IMR-90 (cell line): ENCODE measurements at regions not wholly inside any gene's neighbourhood (a gene's known extent, or its start where the extent isn't known, plus 50 kb on each side); places are given as distances from the start of the nearest gene placed in this dataset.

ENCODE experiments used
- ATAC-seq: fragments of 200-7000 bp; cut with Tn5 transposase; 2 replicates; pipeline ENCODE4 v1.9.1; 2020; ENCODE audit warnings: low read depth, mild to moderate bottlenecking, moderate library complexity
- BruUV-seq: library from RNA; stranded (reverse); fragments of 400-500 nt; replicated peaks from 2 replicates; lab custom pipeline; 2021; lab: Mats Ljungman, UMichigan
- CTCF ChIA-PET: fragments of 300-600 bp; formaldehyde crosslinking; extraction: SDS; loops from one replicate; lab custom pipeline; 2021; ENCODE audit warnings: antibody characterized with exemption; lab: Yijun Ruan, JAX
- POLR2A ChIA-PET: fragments of 300-600 bp; sonication (Branson Sonifier 250); formaldehyde crosslinking; loops from one replicate; lab custom pipeline; 2022; ENCODE audit warnings: antibody characterized with exemption; ENCODE audit not compliant: unreplicated experiment; lab: Charles Lee
- DNase-seq: peaks from one replicate; pipeline ENCODE4 v3.0.0; 2013
- H2AFZ ChIP-seq: replicated peaks from 2 replicates; pipeline ENCODE3; 2013; ENCODE audit warnings: low read length, mild to moderate bottlenecking; ENCODE audit not compliant: poor library complexity
- H2AK5ac ChIP-seq: 2 replicates; pipeline ENCODE4 v1.6.1; 2013; ENCODE audit warnings: low read depth, low read length, inconsistent platforms
- H2AK9ac ChIP-seq: replicated peaks from 2 replicates; pipeline ENCODE3; 2013; ENCODE audit warnings: mild to moderate bottlenecking, low read depth, low read length, moderate library complexity; ENCODE audit not compliant: poor library complexity
- H2BK120ac ChIP-seq: 2 replicates; pipeline ENCODE4 v1.6.1; 2013; ENCODE audit warnings: low read depth, low read length, inconsistent platforms
- H2BK15ac ChIP-seq: 3 replicates; pipeline ENCODE4 v1.6.1; 2013; ENCODE audit warnings: low read depth, low read length, inconsistent platforms
- H2BK20ac ChIP-seq: 2 replicates; pipeline ENCODE4 v1.6.1; 2013; ENCODE audit warnings: low read depth, mild to moderate bottlenecking, inconsistent platforms, low read length, moderate library complexity
- H2BK5ac ChIP-seq: 2 replicates; pipeline ENCODE4 v1.6.1; 2013; ENCODE audit warnings: mild to moderate bottlenecking, low read depth, low read length, inconsistent platforms; ENCODE audit not compliant: poor library complexity, severe bottlenecking
- H3K14ac ChIP-seq: replicated peaks from 2 replicates; pipeline ENCODE4 v1.6.1; 2013; ENCODE audit warnings: low read depth, low read length, inconsistent platforms
- H3K18ac ChIP-seq: 2 replicates; pipeline ENCODE4 v1.6.1; 2013; ENCODE audit warnings: low read depth, low read length, control low read depth
- H3K23ac ChIP-seq: 2 replicates; pipeline ENCODE4 v1.6.1; 2013; ENCODE audit warnings: low read depth, low read length, inconsistent platforms
- H3K27ac ChIP-seq: 2 replicates; pipeline ENCODE4 v1.5.1; 2013; ENCODE audit warnings: mild to moderate bottlenecking, control low read depth, low read length; ENCODE audit not compliant: insufficient read depth
- H3K27me3 ChIP-seq: 2 replicates; pipeline ENCODE4 v1.6.1; 2013; ENCODE audit warnings: low read length; ENCODE audit not compliant: control insufficient read depth, insufficient read depth
- H3K36me3 ChIP-seq: 2 replicates; pipeline ENCODE4 v1.6.1; 2013; ENCODE audit warnings: low read length, mixed read lengths; ENCODE audit not compliant: control insufficient read depth, insufficient read depth
- H3K4ac ChIP-seq: 2 replicates; pipeline ENCODE4 v1.6.1; 2013; ENCODE audit warnings: low read depth, low read length, inconsistent platforms
- H3K4me1 ChIP-seq: 2 replicates; pipeline ENCODE4 v1.6.1; 2013; ENCODE audit warnings: low read length, mixed read lengths; ENCODE audit not compliant: control insufficient read depth, insufficient read depth
- H3K4me2 ChIP-seq: 2 replicates; pipeline ENCODE4 v1.6.1; 2013; ENCODE audit warnings: low read depth, mild to moderate bottlenecking, control low read depth, low read length, moderate library complexity
- H3K4me3 ChIP-seq: 2 replicates; pipeline ENCODE4 v1.5.1; 2013; ENCODE audit warnings: low read depth, mild to moderate bottlenecking, control low read depth, low read length, moderate library complexity; ENCODE audit not compliant: insufficient read depth
- H3K56ac ChIP-seq: 2 replicates; pipeline ENCODE4 v1.6.1; 2013; ENCODE audit warnings: low read length, inconsistent platforms; ENCODE audit not compliant: insufficient read depth; ENCODE audit errors: extremely low read depth
- H3K79me1 ChIP-seq, 2 experiments: 2 replicates each; pipeline ENCODE4 v1.6.1; 2013; ENCODE audit warnings: low read length in 2 of 2, inconsistent platforms in 1 of 2, low read depth in 1 of 2
- H3K9ac ChIP-seq: 2 replicates; pipeline ENCODE4 v1.6.1; 2013; ENCODE audit warnings: low read depth, low read length, control low read depth
- H3K9me1 ChIP-seq: 2 replicates; pipeline ENCODE4 v1.6.1; 2013; ENCODE audit warnings: low read length, inconsistent platforms; ENCODE audit not compliant: insufficient read depth
- H3K9me3 ChIP-seq: 2 replicates; pipeline ENCODE4 v1.6.1; 2013; ENCODE audit warnings: low read length; ENCODE audit not compliant: control insufficient read depth, insufficient read depth
- H4K20me1 ChIP-seq: 2 replicates; pipeline ENCODE4 v1.6.1; 2013; ENCODE audit warnings: low read length, inconsistent platforms; ENCODE audit not compliant: insufficient read depth
- H4K5ac ChIP-seq: 2 replicates; pipeline ENCODE4 v1.6.1; 2013; ENCODE audit warnings: mild to moderate bottlenecking, low read depth, low read length, control low read depth
- H4K8ac ChIP-seq, 2 experiments: 2 replicates each; pipeline ENCODE4 v1.6.1; 2013; ENCODE audit warnings: low read depth in 2 of 2, low read length in 2 of 2, control low read depth in 1 of 2, inconsistent platforms in 1 of 2
- H4K91ac ChIP-seq: 2 replicates; pipeline ENCODE4 v1.6.1; 2013; ENCODE audit warnings: low read depth, low read length, inconsistent platforms; ENCODE audit not compliant: insufficient read depth
- CEBPB ChIP-seq: IDR thresholded peaks from 2 replicates; pipeline ENCODE4 v1.6.1; 2012; ENCODE audit warnings: low read depth, low read length, improper control_type of control experiment
- CHD1 ChIP-seq: IDR thresholded peaks from 2 replicates; pipeline ENCODE4 v1.6.1; 2012; ENCODE audit warnings: low read depth, low read length, improper control_type of control experiment
- FOS ChIP-seq: fragments of 150-350 bp; IDR thresholded peaks from 2 replicates; pipeline ENCODE4 v1.6.1; 2016; ENCODE audit warnings: low read depth, low read length
- MAFK ChIP-seq: IDR thresholded peaks from 2 replicates; pipeline ENCODE4 v1.6.1; 2012; ENCODE audit warnings: low read depth, low read length, improper control_type of control experiment
- RAD21 ChIP-seq: IDR thresholded peaks from 2 replicates; pipeline ENCODE4 v1.6.1; 2012; ENCODE audit warnings: low read length, improper control_type of control experiment
- WGBS, 2 experiments: methylation state at CpG; one replicate each; pipeline versions ENCODE4 v1.1.5 to v1.1.7; 2013; ENCODE audit warnings: missing lambda C conversion rate in 2 of 2; ENCODE audit not compliant: insufficient read length in 1 of 2; ENCODE audit errors: extremely low coverage in 2 of 2; 5-methylcytosine and 5-hydroxymethylcytosine counted together
- dilution Hi-C: fragments of 300-500 bp; cut with HindIII; formaldehyde crosslinking; loops from one replicate; pipeline ENCODE4 v1.14.3; 2018; ENCODE audit warnings: low sequenced_read_pairs; ENCODE audit not compliant: unreplicated experiment
- in situ Hi-C: fragments of 300-500 bp; cut with MboI; formaldehyde crosslinking; loops from 3 replicates; pipeline ENCODE4 v1.14.3; 2019; ENCODE audit warnings: low sequenced_read_pairs, inconsistent platforms, mixed read lengths
- intact Hi-C: fragments of 100-400 bp; cut with micrococcal nuclease; formaldehyde crosslinking; loops from 2 replicates; pipeline ENCODE4 v1.10.0; 2022
- TF ChIP-seq, protein P1 (sequence below): fragments of 150-350 bp; IDR thresholded peaks from 2 replicates; pipeline ENCODE4 v1.6.1; 2016; ENCODE audit warnings: low read depth, mild to moderate bottlenecking, low read length, moderate library complexity, borderline replicate concordance
- TF ChIP-seq, protein P2 (sequence below): fragments of 150-350 bp; IDR thresholded peaks from 2 replicates; pipeline ENCODE4 v1.6.1; 2017; ENCODE audit warnings: mild to moderate bottlenecking, antibody characterized with exemption, low read length, low read depth

DNA sequence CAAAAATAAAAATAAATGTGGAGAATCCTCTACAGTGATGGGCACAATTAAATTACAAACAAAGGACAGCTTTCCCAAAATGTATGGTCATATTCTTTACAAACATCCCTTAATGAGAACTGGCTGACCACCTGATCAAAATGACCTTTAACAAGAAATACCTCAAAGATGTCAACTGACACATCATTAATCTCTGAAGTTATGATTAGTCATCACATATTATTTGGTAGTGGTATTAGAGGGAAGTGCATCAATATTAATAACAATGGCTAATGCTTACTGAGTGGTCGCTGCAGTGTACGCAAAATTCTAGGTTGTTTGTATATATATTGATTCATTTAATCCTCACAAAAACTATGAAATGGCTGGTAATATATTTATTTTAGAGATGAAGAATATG lies 340.6 kb downstream of the GJA1 start:
- intact Hi-C loops = no loop called here
- ChIA-PET CTCF (no interaction called here), POLR2A (no interaction called here)
- no peak overlapping the region for H2BK20ac ChIP-seq
- H2BK120ac ChIP-seq = no peak overlapping the region
- no peak overlapping the region for H4K5ac ChIP-seq
- in situ Hi-C loops = no loop called here
- no peaks in the 10 kb centered on the region for H4K20me1 ChIP-seq
- no peak overlapping the region for H2BK5ac ChIP-seq
- H3K18ac ChIP-seq = no peak overlapping the region
- H4K91ac ChIP-seq = no peak overlapping the region
- dilution Hi-C loops = no loop called here
- H3K56ac ChIP-seq = no peak overlapping the region
- no peaks in the 10 kb centered on the region for H3K79me1 ChIP-seq
- H2AK5ac ChIP-seq = no peak overlapping the region
- no peak overlapping the region for H3K23ac ChIP-seq
- H3K36me3 ChIP-seq = no peaks in the 10 kb centered on the region
- H3K4me3 ChIP-seq = no peak overlapping the region
- DNase-seq (no peak), ATAC-seq (no peak)
- H2BK15ac ChIP-seq = no peak overlapping the region
- H3K14ac ChIP-seq = no peak overlapping the region
- WGBS, 2 experiments = no CpG with 5 or more reads among the region's 2 CpGs
- peaks cover 8% of the 10 kb centered on the region for H3K4me1 ChIP-seq
- no peak overlapping the region for H2AK9ac ChIP-seq
- H3K9me1 ChIP-seq = no peaks in the 10 kb centered on the region
- H3K9me3 ChIP-seq = no peaks in the 10 kb centered on the region; the same call in 1 of the 2 replicates
- H4K8ac ChIP-seq = no peak overlapping the region
- no peaks in the 10 kb centered on the region for H3K27me3 ChIP-seq
- TF ChIP-seq MAFK (no peak), CHD1 (no peak), FOS (no peak), CEBPB (no peak), RAD21 (no peak)
- TF ChIP-seq, protein P1, sequence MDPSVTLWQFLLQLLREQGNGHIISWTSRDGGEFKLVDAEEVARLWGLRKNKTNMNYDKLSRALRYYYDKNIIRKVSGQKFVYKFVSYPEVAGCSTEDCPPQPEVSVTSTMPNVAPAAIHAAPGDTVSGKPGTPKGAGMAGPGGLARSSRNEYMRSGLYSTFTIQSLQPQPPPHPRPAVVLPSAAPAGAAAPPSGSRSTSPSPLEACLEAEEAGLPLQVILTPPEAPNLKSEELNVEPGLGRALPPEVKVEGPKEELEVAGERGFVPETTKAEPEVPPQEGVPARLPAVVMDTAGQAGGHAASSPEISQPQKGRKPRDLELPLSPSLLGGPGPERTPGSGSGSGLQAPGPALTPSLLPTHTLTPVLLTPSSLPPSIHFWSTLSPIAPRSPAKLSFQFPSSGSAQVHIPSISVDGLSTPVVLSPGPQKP = no peak
- TF ChIP-seq, protein P2, sequence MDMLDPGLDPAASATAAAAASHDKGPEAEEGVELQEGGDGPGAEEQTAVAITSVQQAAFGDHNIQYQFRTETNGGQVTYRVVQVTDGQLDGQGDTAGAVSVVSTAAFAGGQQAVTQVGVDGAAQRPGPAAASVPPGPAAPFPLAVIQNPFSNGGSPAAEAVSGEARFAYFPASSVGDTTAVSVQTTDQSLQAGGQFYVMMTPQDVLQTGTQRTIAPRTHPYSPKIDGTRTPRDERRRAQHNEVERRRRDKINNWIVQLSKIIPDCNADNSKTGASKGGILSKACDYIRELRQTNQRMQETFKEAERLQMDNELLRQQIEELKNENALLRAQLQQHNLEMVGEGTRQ = no peak
- no peak overlapping the region for H3K4me2 ChIP-seq
- H2AFZ ChIP-seq = no peak overlapping the region
- no peak overlapping the region for H3K9ac ChIP-seq
- H3K27ac ChIP-seq = no peak overlapping the region
- H3K4ac ChIP-seq = no peak overlapping the region
- BruUV-seq = no TSS peak
